ENCODE measurements at regions not wholly inside any gene's neighbourhood (a gene's known extent, or its start where the extent isn't known, plus 50 kb on each side); places are given as distances from the start of the nearest gene placed in this dataset.

- intact Hi-C loops (cut with micrococcal nuclease), result no loop called here
These were observed 110.0 kb upstream of the SLC35B3 start for GRCh38 chr6:8545336-8545735.

DNA sequence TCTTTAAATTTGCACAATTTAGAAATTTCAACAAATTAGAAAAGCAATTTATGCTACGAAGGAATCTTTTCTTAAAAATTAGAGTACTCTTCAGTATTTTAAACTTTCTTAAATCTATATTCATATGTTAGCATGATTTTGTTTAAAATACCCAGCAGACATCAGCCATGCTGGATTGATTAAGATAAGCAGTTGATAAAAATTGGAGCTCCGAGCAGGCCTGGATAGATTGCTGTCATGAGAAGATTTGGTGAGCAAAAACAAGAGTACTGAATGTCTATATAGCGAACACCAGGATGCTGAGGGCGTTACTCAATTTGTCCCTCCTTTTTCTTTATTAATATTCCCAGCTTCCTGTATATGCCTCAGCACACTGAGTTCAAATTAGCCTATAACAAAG, 108.4 kb upstream of the SLC35B3 start:
- DNase-seq (no peak), ATAC-seq (no peak)
- H3F3A ChIP-seq (ENCODE audit: low read length, unreplicated experiment), result no peaks in the 10 kb centered on the region
- H3K9me2 ChIP-seq (replicated peaks; ENCODE audit: low read length), result no peaks in the 10 kb centered on the region
- no peak overlapping the region for H3K9ac ChIP-seq (ENCODE audit: low read length)
- POLR2A ChIA-PET (ENCODE audit: unreplicated experiment), result no interaction called here
- CTCF ChIA-PET, result no interaction called here
- TF ChIP-seq, protein P1, sequence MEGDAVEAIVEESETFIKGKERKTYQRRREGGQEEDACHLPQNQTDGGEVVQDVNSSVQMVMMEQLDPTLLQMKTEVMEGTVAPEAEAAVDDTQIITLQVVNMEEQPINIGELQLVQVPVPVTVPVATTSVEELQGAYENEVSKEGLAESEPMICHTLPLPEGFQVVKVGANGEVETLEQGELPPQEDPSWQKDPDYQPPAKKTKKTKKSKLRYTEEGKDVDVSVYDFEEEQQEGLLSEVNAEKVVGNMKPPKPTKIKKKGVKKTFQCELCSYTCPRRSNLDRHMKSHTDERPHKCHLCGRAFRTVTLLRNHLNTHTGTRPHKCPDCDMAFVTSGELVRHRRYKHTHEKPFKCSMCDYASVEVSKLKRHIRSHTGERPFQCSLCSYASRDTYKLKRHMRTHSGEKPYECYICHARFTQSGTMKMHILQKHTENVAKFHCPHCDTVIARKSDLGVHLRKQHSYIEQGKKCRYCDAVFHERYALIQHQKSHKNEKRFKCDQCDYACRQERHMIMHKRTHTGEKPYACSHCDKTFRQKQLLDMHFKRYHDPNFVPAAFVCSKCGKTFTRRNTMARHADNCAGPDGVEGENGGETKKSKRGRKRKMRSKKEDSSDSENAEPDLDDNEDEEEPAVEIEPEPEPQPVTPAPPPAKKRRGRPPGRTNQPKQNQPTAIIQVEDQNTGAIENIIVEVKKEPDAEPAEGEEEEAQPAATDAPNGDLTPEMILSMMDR (conservative IDR thresholded peaks at IDR 0.05; ENCODE audit: low read depth, low read length), result no peak
- TF ChIP-seq EZH2phosphoT487 (IDR thresholded peaks at IDR 0.05; ENCODE audit: borderline replicate concordance, low read length) (no peak), EZH2 (IDR thresholded peaks at IDR 0.05; ENCODE audit: low read length, unreplicated experiment) (no peak)
- H4K20me1 ChIP-seq (ENCODE audit: low read length), result no peaks in the 10 kb centered on the region
- H3K4me1 ChIP-seq (ENCODE audit: insufficient read depth, low read length), result no peaks in the 10 kb centered on the region
- no peak overlapping the region for H3K4me2 ChIP-seq (ENCODE audit: low read length)
- H2AFZ ChIP-seq (ENCODE audit: low read length), result no peak overlapping the region
- no peak overlapping the region for H3K4me3 ChIP-seq (ENCODE audit: low read length)
- no peak overlapping the region for H3K27ac ChIP-seq (ENCODE audit: low read length)
- peaks cover 14% of the 10 kb centered on the region for H3K27me3 ChIP-seq (ENCODE audit: low read length)
- intact Hi-C loops (cut with micrococcal nuclease), result no loop called here
- no peaks in the 10 kb centered on the region for H3K79me2 ChIP-seq (ENCODE audit: low read length)
- H3K9me3 ChIP-seq (ENCODE audit: low read length), result no peaks in the 10 kb centered on the region; the same call in 1 of the 2 replicates
- no peaks in the 10 kb centered on the region for H3K36me3 ChIP-seq (ENCODE audit: low read depth, low read length)
- BruUV-seq (replicated peaks), result no TSS peak

More at GRCh38 chr6:8545336-8545735, 110.0 kb upstream of the SLC35B3 start:
- Histone ChIP-seq H3F3A (ENCODE audit: low read length, unreplicated experiment) (no peaks in the 10 kb centered on the region), H3K9me2 (replicated peaks; ENCODE audit: low read length) (no peaks in the 10 kb centered on the region), H2AFZ (ENCODE audit: low read length) (no peak overlapping the region), H3K79me2 (ENCODE audit: low read length) (no peaks in the 10 kb centered on the region), H3K9me3 (ENCODE audit: low read length) (no peaks in the 10 kb centered on the region; the same call in 1 of the 2 replicates), H3K27ac (ENCODE audit: low read length) (no peak overlapping the region), H3K9ac (ENCODE audit: low read length) (no peak overlapping the region), H3K4me2 (ENCODE audit: low read length) (no peak overlapping the region), H3K4me3 (ENCODE audit: low read length) (no peak overlapping the region), H3K4me1 (ENCODE audit: insufficient read depth, low read length) (no peaks in the 10 kb centered on the region), H3K36me3 (ENCODE audit: low read depth, low read length) (no peaks in the 10 kb centered on the region), H4K20me1 (ENCODE audit: low read length) (no peaks in the 10 kb centered on the region), H3K27me3 (ENCODE audit: low read length) (peaks cover 18% of the 10 kb centered on the region)
- ChIA-PET POLR2A (ENCODE audit: unreplicated experiment) (no interaction called here), CTCF (no interaction called here)
- no TSS peak for BruUV-seq (replicated peaks)
- DNase-seq, result no peak
- ATAC-seq, result no peak
- TF ChIP-seq EZH2phosphoT487 (IDR thresholded peaks at IDR 0.05; ENCODE audit: borderline replicate concordance, low read length) (no peak), EZH2 (IDR thresholded peaks at IDR 0.05; ENCODE audit: low read length, unreplicated experiment) (no peak)

GRCh38 chr6:8539453-8539852, 104.1 kb upstream of the SLC35B3 start:
- CTCF ChIA-PET, result interaction anchor here (0.5 kb wide), 1 partner anchor 1895 kb away, joined by 4 read pairs; no protein-coding TSS in a partner anchor
- Histone ChIP-seq H3K9ac (ENCODE audit: low read length) (no peak overlapping the region), H3K4me1 (ENCODE audit: insufficient read depth, low read length) (0 out of 2 replicates have a peak, but pooled peaks cover 6% of the 10 kb centered on the region), H3K36me3 (ENCODE audit: low read depth, low read length) (no peaks in the 10 kb centered on the region), H3F3A (ENCODE audit: low read length, unreplicated experiment) (no peaks in the 10 kb centered on the region), H3K9me2 (replicated peaks; ENCODE audit: low read length) (no peaks in the 10 kb centered on the region), H3K27ac (ENCODE audit: low read length) (no peak overlapping the region), H3K79me2 (ENCODE audit: low read length) (no peaks in the 10 kb centered on the region), H3K9me3 (ENCODE audit: low read length) (no peaks in the 10 kb centered on the region; the same call in 1 of the 2 replicates), H3K4me3 (ENCODE audit: low read length) (no peak overlapping the region), H3K27me3 (ENCODE audit: low read length) (no peaks in the 10 kb centered on the region; the same call in 1 of the 2 replicates), H2AFZ (ENCODE audit: low read length) (no peak overlapping the region), H4K20me1 (ENCODE audit: low read length) (no peaks in the 10 kb centered on the region), H3K4me2 (ENCODE audit: low read length) (no peak overlapping the region)
- BruUV-seq (replicated peaks), result no TSS peak
- ATAC-seq, result peak; percentile 49; the same call in 1 of the 2 replicates
- POLR2A ChIA-PET (ENCODE audit: unreplicated experiment), result no interaction called here
- intact Hi-C loops (cut with micrococcal nuclease), result loop anchor here (2.0 to 5.0 kb wide), 4 partner anchors 169 to 1898 kb away; no protein-coding TSS in a partner anchor
- TF ChIP-seq EZH2phosphoT487 (IDR thresholded peaks at IDR 0.05; ENCODE audit: borderline replicate concordance, low read length) (no peak), EZH2 (IDR thresholded peaks at IDR 0.05; ENCODE audit: low read length, unreplicated experiment) (no peak)
- TF ChIP-seq, protein P1 (conservative IDR thresholded peaks at IDR 0.05; ENCODE audit: low read depth, low read length), result peak; percentile 65
- peak; percentile 33 for DNase-seq

All from PC-3 (cell line).